ENCODE measurements at regions not wholly inside any gene's neighbourhood (a gene's known extent, or its start where the extent isn't known, plus 50 kb on each side); places are given as distances from the start of the nearest gene placed in this dataset.

GRCh38 chr13:73741111-73741510 lies 393.1 kb downstream of the KLF12 start:
- DNase-seq: no peak
- H3K79me1 ChIP-seq (replicated peaks; ENCODE audit: low read length, poor library complexity, severe bottlenecking): peaks cover 4% of the 10 kb centered on the region
- peak overlapping the region in 1 of 2 experiments; percentile 79 for H3K4me3 ChIP-seq (ENCODE audit: insufficient read depth in 1 of 2, low read depth in 1 of 2, low read length in 2 of 2)
- no peak overlapping the region for H3K4me2 ChIP-seq (ENCODE audit: low read length, poor library complexity, severe bottlenecking)
- no peak overlapping the region for H3K4ac ChIP-seq (ENCODE audit: low read depth in 1 of 2, low read length in 2 of 2)
- no peak overlapping the region for H2AK5ac ChIP-seq (ENCODE audit: low read length, severe bottlenecking)
- peaks cover 4 to 6% of the 10 kb centered on the region in 2 experiments for H3K36me3 ChIP-seq (ENCODE audit: control insufficient read depth in 1 of 2, insufficient read depth in 2 of 2, low read depth in 1 of 2, low read length in 2 of 2)
- no peaks in the 10 kb centered on the region for H3K27me3 ChIP-seq (ENCODE audit: control insufficient read depth in 1 of 2, insufficient read depth in 1 of 2, low read length in 2 of 2)
- 95% methylated on average over 7 of the region's 8 CpGs for WGBS
- no peak overlapping the region for H2BK5ac ChIP-seq (ENCODE audit: low read depth, low read length, poor library complexity, severe bottlenecking)
- peak overlapping the region; percentile 79 for H3K9ac ChIP-seq (ENCODE audit: low read length)
- H3K23ac ChIP-seq (ENCODE audit: low read length in 2 of 2): no peak overlapping the region
- no peak overlapping the region for H2BK12ac ChIP-seq (ENCODE audit: low read length in 2 of 2)
- no peak overlapping the region for H3K14ac ChIP-seq (ENCODE audit: low read length in 2 of 2)
- H3K9me3 ChIP-seq (ENCODE audit: control insufficient read depth, low read length): no peaks in the 10 kb centered on the region
- H3K4me1 ChIP-seq (ENCODE audit: control insufficient read depth, insufficient read depth, low read depth, low read length): no peaks in the 10 kb centered on the region
- H2BK120ac ChIP-seq (ENCODE audit: low read depth, low read length): no peak overlapping the region
- no peak overlapping the region for H3K27ac ChIP-seq (ENCODE audit: low read length, poor library complexity, severe bottlenecking)
- no peak overlapping the region for H2AFZ ChIP-seq (ENCODE audit: low read depth, low read length)
- no peak overlapping the region for H2BK15ac ChIP-seq (ENCODE audit: low read depth, poor library complexity, severe bottlenecking)
- no peak overlapping the region for H4K91ac ChIP-seq (ENCODE audit: low read length)
- no peak overlapping the region for H4K8ac ChIP-seq (ENCODE audit: low read length)
- H3K18ac ChIP-seq (ENCODE audit: low read depth in 1 of 2, low read length in 2 of 2): no peak overlapping the region

- no peak overlapping the region for H2BK15ac ChIP-seq (ENCODE audit: low read depth, poor library complexity, severe bottlenecking)
- H3K36me3 ChIP-seq (ENCODE audit: control insufficient read depth in 1 of 2, insufficient read depth in 2 of 2, low read depth in 1 of 2, low read length in 2 of 2): peaks cover 4 to 6% of the 10 kb centered on the region in 2 experiments
- DNase-seq: no peak
- H3K18ac ChIP-seq (ENCODE audit: low read depth in 1 of 2, low read length in 2 of 2): no peak overlapping the region
- no peak overlapping the region for H3K14ac ChIP-seq (ENCODE audit: low read length in 2 of 2)
- H2AK5ac ChIP-seq (ENCODE audit: low read length, severe bottlenecking): no peak overlapping the region
- no peaks in the 10 kb centered on the region for H3K9me3 ChIP-seq (ENCODE audit: control insufficient read depth, low read length)
- H3K79me1 ChIP-seq (replicated peaks; ENCODE audit: low read length, poor library complexity, severe bottlenecking): peaks cover 3% of the 10 kb centered on the region
- no peak overlapping the region for H4K91ac ChIP-seq (ENCODE audit: low read length)
- no peak overlapping the region for H4K8ac ChIP-seq (ENCODE audit: low read length)
- no peaks in the 10 kb centered on the region for H3K27me3 ChIP-seq (ENCODE audit: control insufficient read depth in 1 of 2, insufficient read depth in 1 of 2, low read length in 2 of 2)
- H3K9ac ChIP-seq (ENCODE audit: low read length): peak overlapping the region; percentile 79
- peak overlapping the region in 1 of 2 experiments; percentile 79 for H3K4me3 ChIP-seq (ENCODE audit: insufficient read depth in 1 of 2, low read depth in 1 of 2, low read length in 2 of 2)
- no peak overlapping the region for H2BK120ac ChIP-seq (ENCODE audit: low read depth, low read length)
- no peak overlapping the region for H3K4me2 ChIP-seq (ENCODE audit: low read length, poor library complexity, severe bottlenecking)
- no peak overlapping the region for H3K4ac ChIP-seq (ENCODE audit: low read depth in 1 of 2, low read length in 2 of 2)
- H2AFZ ChIP-seq (ENCODE audit: low read depth, low read length): no peak overlapping the region
- H3K27ac ChIP-seq (ENCODE audit: low read length, poor library complexity, severe bottlenecking): no peak overlapping the region
- no peak overlapping the region for H2BK12ac ChIP-seq (ENCODE audit: low read length in 2 of 2)
- H3K23ac ChIP-seq (ENCODE audit: low read length in 2 of 2): no peak overlapping the region
- H2BK5ac ChIP-seq (ENCODE audit: low read depth, low read length, poor library complexity, severe bottlenecking): no peak overlapping the region
- WGBS: 70% methylated on average over 4 of the region's 5 CpGs
- no peaks in the 10 kb centered on the region for H3K4me1 ChIP-seq (ENCODE audit: control insufficient read depth, insufficient read depth, low read depth, low read length)
Measured at GRCh38 chr13:73740666-73741065, 393.5 kb downstream of the KLF12 start.

GRCh38 chr13:73739394-73739793 lies 394.8 kb downstream of the KLF12 start:
- no peak overlapping the region for H3K18ac ChIP-seq (ENCODE audit: low read depth in 1 of 2, low read length in 2 of 2)
- H2BK15ac ChIP-seq (ENCODE audit: low read depth, poor library complexity, severe bottlenecking): no peak overlapping the region
- H2BK5ac ChIP-seq (ENCODE audit: low read depth, low read length, poor library complexity, severe bottlenecking): no peak overlapping the region
- no peak overlapping the region for H3K4me2 ChIP-seq (ENCODE audit: low read length, poor library complexity, severe bottlenecking)
- H4K91ac ChIP-seq (ENCODE audit: low read length): no peak overlapping the region
- no peak overlapping the region for H2AFZ ChIP-seq (ENCODE audit: low read depth, low read length)
- peaks cover 2 to 5% of the 10 kb centered on the region in 2 experiments for H3K36me3 ChIP-seq (ENCODE audit: control insufficient read depth in 1 of 2, insufficient read depth in 2 of 2, low read depth in 1 of 2, low read length in 2 of 2)
- WGBS: no CpG with 5 or more reads among the region's 1 CpG
- no peak overlapping the region for H3K4me3 ChIP-seq (ENCODE audit: insufficient read depth in 1 of 2, low read depth in 1 of 2, low read length in 2 of 2)
- no peak overlapping the region for H3K14ac ChIP-seq (ENCODE audit: low read length in 2 of 2)
- H3K4me1 ChIP-seq (ENCODE audit: control insufficient read depth, insufficient read depth, low read depth, low read length): no peaks in the 10 kb centered on the region
- H3K9me3 ChIP-seq (ENCODE audit: control insufficient read depth, low read length): no peaks in the 10 kb centered on the region
- H3K9ac ChIP-seq (ENCODE audit: low read length): no peak overlapping the region
- H3K27me3 ChIP-seq (ENCODE audit: control insufficient read depth in 1 of 2, insufficient read depth in 1 of 2, low read length in 2 of 2): no peaks in the 10 kb centered on the region
- no peak overlapping the region for H2BK12ac ChIP-seq (ENCODE audit: low read length in 2 of 2)
- H2BK120ac ChIP-seq (ENCODE audit: low read depth, low read length): no peak overlapping the region
- no peak overlapping the region for H3K23ac ChIP-seq (ENCODE audit: low read length in 2 of 2)
- no peak overlapping the region for H3K4ac ChIP-seq (ENCODE audit: low read depth in 1 of 2, low read length in 2 of 2)
- H3K27ac ChIP-seq (ENCODE audit: low read length, poor library complexity, severe bottlenecking): no peak overlapping the region
- DNase-seq: no peak
- no peak overlapping the region for H4K8ac ChIP-seq (ENCODE audit: low read length)
- no peak overlapping the region for H2AK5ac ChIP-seq (ENCODE audit: low read length, severe bottlenecking)
- H3K79me1 ChIP-seq (replicated peaks; ENCODE audit: low read length, poor library complexity, severe bottlenecking): peaks cover 3% of the 10 kb centered on the region

- Histone ChIP-seq H2AK5ac (ENCODE audit: low read length, severe bottlenecking) (no peak overlapping the region), H2BK120ac (ENCODE audit: low read depth, low read length) (no peak overlapping the region), H3K4me3 (ENCODE audit: insufficient read depth in 1 of 2, low read depth in 1 of 2, low read length in 2 of 2) (no peak overlapping the region), H2AFZ (ENCODE audit: low read depth, low read length) (no peak overlapping the region), H3K18ac (ENCODE audit: low read depth in 1 of 2, low read length in 2 of 2) (no peak overlapping the region), H3K79me1 (replicated peaks; ENCODE audit: low read length, poor library complexity, severe bottlenecking) (peaks cover 3% of the 10 kb centered on the region), H3K4me2 (ENCODE audit: low read length, poor library complexity, severe bottlenecking) (no peak overlapping the region), H3K4ac (ENCODE audit: low read depth in 1 of 2, low read length in 2 of 2) (no peak overlapping the region), H3K23ac (ENCODE audit: low read length in 2 of 2) (no peak overlapping the region), H3K9ac (ENCODE audit: low read length) (no peak overlapping the region), H2BK15ac (ENCODE audit: low read depth, poor library complexity, severe bottlenecking) (no peak overlapping the region), H3K27me3 (ENCODE audit: control insufficient read depth in 1 of 2, insufficient read depth in 1 of 2, low read length in 2 of 2) (no peaks in the 10 kb centered on the region), H3K14ac (ENCODE audit: low read length in 2 of 2) (no peak overlapping the region), H4K91ac (ENCODE audit: low read length) (no peak overlapping the region), H2BK5ac (ENCODE audit: low read depth, low read length, poor library complexity, severe bottlenecking) (no peak overlapping the region), H4K8ac (ENCODE audit: low read length) (peak overlapping the region; percentile 36), H2BK12ac (ENCODE audit: low read length in 2 of 2) (no peak overlapping the region), H3K9me3 (ENCODE audit: control insufficient read depth, low read length) (no peaks in the 10 kb centered on the region), H3K27ac (ENCODE audit: low read length, poor library complexity, severe bottlenecking) (no peak overlapping the region), H3K4me1 (ENCODE audit: control insufficient read depth, insufficient read depth, low read depth, low read length) (no peaks in the 10 kb centered on the region), H3K36me3 (ENCODE audit: control insufficient read depth in 1 of 2, insufficient read depth in 2 of 2, low read depth in 1 of 2, low read length in 2 of 2) (peaks cover 0 to 5% of the 10 kb centered on the region in 2 experiments)
- DNase-seq: no peak
- 94% methylated on average over 5 of the region's 5 CpGs for WGBS
Measured at GRCh38 chr13:73738626-73739025, 395.6 kb downstream of the KLF12 start.

Measured in mesenchymal stem cell (in vitro differentiated cells and primary cell).